ENCODE measurements at regions not wholly inside any gene's neighbourhood (a gene's known extent, or its start where the extent isn't known, plus 50 kb on each side); places are given as distances from the start of the nearest gene placed in this dataset.

DNA sequence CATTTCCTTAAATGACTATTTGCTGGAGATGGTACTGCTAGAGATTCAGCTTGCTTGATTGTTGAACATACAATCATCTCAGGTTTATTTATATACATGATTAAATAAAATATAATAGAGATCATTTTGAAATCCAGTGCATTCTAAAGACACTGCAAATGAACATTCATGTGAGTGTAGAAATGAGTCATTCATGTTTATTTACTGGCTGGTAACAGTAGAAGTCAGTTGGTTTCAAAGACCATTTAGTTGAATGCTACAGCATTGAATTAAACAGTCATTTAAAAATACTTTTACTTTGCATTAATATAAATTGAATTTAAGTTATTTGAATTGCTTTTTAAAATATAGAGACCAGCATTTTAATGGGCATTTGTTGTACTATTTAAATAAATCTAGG is 551.9 kb upstream of the GOLIM4 start:
- DNase-seq (ENCODE audit: low spot score): peak; percentile 2

DNA sequence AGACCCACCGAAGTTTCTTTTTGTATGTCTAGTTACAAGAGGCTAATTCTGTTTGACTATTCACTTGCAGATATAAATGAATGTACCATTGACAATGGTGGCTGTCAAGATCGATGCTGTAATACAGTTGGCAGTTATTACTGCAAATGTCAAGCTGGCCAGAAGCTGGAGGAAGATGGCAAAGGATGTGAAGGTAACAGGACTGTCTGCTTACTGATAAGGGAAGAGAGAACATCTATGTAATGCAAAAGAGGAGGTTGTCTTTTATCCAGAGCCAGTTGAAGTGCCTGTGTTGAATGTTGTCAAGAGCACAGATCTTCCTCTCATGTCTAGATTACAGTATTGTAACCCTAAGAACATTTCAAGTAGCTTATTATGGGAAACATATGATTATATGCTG is 549.5 kb upstream of the GOLIM4 start:
- DNase-seq (ENCODE audit: low spot score): no peak

GRCh38 chr3:168628549-168628948 is 532.8 kb upstream of the GOLIM4 start:
- no peak for DNase-seq (ENCODE audit: low spot score)

DNA sequence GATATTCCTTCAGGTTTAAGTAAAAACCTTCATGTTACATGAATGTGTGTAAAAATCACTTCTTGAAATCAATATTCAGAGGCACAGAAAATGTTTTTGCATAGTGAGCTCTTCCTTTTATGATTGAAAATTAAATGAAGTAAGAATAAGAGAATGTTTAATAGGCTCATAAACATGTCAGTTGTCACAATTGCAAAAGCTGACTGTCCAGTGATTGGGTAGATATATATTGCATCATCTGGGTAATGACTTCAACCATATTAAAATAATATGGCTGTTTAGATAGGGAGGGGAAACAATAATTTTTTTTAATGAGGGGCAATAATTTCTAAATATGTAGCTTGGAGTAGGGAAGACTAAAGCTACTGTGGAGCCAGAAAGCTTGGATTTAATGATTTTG is 529.8 kb upstream of the GOLIM4 start:
- DNase-seq (ENCODE audit: low spot score): no peak

DNA sequence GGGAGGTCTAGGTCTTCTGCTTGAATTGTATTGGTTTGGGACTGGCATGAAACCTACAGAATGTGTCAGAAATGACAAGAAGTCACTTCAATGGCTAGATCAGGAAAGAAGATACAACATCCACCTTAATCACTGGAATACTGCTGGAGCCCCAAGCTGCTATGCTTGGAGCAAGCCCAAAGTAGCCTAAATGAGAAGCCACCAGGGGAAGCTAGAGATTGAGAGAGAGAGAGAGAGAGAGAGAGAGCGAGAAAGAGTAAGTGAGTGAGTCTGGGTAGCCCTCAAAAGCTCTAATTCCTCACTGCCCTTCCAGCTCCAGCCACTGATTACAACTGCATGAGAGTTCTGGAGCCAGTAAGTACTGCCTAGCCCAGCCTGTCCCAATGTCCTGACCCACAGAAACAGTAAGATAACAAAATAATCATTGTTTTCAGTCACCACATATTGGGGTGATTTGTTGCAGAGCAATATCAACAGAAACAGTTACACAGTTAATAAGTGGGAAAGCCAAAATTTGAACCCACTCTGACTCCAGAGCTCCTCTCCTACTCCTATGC is 529.2 kb upstream of the GOLIM4 start:
- DNase-seq (ENCODE audit: low spot score): no peak

DNA sequence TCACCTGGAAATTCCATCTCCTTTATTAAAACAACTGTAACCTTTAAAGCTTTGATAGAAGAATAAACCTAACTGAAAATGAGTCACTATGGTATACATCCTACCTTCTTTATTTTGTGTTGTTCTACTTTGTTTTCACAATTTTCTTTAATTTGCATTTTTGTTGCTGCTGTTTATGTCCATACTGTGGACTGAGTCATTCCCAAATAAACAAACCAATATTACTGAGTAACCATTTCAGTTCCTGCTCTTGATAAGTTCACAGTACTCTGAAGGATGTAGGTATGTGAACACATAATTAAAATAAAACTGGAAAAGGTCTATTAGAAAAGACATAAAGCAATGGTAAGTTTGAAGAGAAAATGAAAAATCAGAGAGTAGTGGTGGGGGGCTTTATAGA is 528.5 kb upstream of the GOLIM4 start:
- no peak for DNase-seq (ENCODE audit: low spot score)

DNA sequence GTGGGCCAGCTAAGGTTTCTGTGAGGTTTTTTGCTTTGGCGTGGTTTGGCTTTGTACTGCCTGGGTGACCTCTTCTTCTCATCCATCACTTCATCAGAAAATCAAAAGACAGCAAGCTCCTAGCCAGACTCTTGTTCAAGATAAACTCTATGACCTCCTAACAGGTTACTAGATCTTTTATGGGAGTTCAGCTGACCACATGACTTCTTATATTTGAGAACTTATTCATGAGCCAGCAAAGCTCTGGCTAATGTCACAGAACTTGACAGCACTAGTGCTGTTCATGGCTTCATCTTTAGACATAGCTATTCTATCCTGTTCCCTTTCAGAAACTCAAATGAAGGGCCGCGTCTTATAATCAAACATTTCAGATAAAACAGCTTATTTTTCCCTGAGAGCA is 527.1 kb upstream of the GOLIM4 start:
- DNase-seq (ENCODE audit: low spot score): no peak

DNA sequence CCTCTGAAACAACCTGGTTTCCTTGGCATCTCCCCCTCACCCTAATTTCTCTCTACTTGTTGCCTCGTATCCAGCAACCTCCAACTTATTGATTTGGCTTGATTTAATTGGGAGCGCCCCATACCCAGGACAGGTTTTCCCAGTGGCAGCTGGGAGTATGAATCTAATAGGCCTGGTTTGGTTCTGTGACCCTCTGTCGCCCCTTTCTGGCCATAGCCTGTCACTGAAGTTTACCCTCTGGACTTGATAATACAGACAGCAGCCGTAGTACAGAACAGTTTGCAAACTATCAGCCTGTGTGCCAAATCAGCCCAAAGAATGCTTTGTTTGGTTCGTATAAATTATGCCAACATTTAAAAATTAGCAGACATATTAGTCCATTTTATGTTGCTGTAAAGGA is 525.1 kb upstream of the GOLIM4 start:
- peak; percentile 45 for DNase-seq (ENCODE audit: low spot score)

DNA sequence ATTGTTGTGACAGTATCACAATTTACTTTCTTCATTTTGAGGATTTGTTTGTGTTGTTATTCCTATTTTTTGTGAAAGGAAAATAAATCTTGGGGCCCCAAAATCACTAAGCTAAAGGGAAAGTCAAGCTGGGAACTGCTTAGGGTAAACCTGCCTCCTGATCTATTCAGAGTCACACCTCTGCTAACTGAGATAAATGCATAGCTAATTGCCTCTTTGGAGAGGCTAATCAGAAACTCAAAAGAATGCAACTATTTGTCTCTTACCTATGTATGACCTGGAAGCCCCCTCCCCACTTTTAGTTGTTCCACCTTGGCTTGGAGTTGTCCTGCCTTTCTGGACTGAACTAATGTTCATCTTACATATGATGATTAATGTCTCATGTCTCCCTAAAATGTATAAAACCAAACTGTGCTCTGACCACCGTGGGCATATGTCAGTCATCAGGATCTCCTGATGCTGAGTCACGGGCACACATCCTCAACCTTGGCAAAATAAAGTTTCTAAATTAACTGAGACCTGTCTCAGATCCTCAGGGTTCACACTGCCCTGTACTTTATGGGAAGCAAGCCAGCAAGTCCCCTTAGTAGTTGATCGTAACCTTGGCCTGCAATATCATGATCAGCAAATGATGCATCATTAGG is 523.2 kb upstream of the GOLIM4 start:
- peak; percentile 12 for DNase-seq (ENCODE audit: low spot score)

DNA sequence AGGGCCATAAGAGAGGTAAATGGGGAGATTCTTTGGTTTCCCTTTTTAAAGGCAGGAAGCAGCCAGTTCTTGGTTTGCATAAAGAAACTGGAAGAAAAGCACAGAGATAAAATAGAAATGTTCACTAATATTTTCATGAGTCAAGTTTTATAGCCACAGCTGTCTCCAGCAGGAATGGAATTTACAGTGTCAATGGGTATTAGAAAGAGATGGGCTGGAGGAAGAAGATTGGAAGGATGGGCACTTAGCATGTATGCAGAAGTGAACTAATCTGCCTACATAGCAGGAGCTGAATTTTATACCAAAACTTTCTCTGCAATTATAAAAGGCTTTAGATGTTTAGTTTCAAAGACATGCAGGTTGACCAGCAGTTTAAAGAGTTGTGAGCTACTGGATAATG is 521.9 kb upstream of the GOLIM4 start:
- no peak for DNase-seq (ENCODE audit: low spot score)

DNA sequence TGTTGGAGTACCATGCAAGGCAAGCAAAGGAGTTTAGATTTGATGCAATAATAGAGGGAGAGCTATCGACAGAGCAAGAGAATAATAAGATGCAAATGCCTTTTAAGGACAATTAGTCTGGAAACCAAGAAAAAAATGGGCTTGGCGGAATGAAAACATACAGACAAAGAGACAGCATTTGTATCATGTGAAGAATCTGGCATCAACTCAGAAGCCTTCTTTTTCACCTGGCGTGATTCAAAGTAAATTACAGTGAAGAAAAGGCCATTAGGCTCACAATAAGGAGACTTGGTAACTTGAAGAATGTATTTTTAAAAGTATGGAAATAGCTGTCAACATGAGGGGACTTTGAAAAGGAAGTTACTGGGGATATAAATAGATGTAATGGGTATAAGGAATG is 521.2 kb upstream of the GOLIM4 start:
- DNase-seq (ENCODE audit: low spot score): no peak

DNA sequence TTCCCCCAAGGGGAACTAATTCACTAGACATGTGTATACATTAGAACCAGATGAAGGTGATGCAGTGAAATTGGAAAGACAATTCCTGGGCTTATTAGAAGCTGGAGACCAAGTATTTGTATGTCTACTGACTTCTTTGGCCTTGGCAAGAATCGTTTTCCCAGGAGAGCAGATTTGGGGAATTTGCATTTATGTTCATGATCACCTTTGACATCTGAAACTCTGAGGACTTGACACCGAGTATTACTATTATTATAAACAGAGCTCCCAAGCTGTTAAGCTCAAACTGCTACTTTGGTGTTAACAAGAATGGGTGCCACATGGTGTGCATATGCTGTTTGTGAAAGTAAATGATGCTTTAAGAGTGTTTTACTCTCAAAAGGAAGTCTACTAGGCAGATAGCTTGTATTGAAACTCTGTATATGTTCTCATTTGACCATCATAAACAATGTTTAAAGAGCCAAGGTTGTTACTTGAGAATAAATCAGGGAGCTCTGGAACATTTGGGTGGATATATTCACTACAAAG is 519.8 kb upstream of the GOLIM4 start:
- no peak for DNase-seq (ENCODE audit: low spot score)

GRCh38 chr3:168613151-168613550 is 517.4 kb upstream of the GOLIM4 start:
- no peak for DNase-seq (ENCODE audit: low spot score)

GRCh38 chr3:168612671-168613070 is 516.9 kb upstream of the GOLIM4 start:
- no peak for DNase-seq (ENCODE audit: low spot score)

DNA sequence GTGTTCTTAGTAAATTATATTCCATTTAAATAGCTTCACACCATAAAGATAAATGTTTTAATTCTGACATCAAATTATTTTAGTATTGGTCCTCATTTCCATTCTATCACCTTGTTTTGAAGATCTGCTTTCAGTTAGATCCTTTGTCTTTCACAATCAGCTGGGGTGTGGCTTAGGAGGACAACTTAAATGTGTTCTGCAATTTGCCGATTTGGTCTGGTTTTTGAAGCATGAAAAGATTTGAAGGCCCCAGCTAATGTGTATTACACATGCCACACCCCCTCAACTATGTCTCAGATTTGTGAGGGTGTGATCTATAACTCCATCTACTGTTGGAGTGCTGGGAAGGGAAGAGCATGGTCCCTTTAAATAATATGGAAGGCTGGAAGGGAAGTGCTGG is 516.1 kb upstream of the GOLIM4 start:
- DNase-seq (ENCODE audit: low spot score): no peak

DNA sequence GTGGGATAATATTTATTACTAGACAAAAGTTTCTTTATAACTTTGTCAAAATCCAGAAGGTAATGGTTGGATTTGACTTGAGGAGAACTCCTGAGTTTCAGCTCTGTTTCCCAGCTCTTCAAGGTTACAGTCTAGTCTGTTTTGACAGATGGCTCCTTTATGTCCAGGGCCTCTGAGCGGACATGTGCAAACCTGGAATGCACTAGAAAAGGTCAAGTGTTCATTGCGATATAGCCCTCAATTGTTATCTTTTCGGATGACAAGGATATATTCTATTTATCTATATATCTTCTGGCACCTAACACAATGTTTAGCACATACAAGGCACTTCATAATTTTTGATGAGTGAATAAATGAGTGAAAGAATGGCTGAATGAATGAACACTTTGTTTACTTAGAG is 513.2 kb upstream of the GOLIM4 start:
- no peak for DNase-seq (ENCODE audit: low spot score)

DNA sequence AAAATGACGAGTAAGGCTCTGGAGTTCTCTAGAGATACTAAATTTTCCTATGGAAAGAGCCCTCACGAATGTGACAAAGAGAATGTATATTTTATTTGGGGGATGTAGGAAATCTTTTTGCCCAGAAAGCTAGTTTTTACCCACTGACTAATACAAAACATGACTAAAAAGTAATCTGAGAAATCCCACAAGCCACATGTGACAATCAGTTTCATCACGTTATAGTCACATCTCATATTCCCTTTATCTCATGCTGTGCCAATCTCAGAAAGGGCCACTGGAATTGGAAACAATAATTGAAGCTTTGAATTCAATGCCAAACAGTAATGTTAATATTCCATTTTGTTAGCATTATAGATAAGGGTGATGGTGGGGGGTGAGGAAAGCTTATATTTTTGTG is 509.0 kb upstream of the GOLIM4 start:
- DNase-seq (ENCODE audit: low spot score): no peak

DNA sequence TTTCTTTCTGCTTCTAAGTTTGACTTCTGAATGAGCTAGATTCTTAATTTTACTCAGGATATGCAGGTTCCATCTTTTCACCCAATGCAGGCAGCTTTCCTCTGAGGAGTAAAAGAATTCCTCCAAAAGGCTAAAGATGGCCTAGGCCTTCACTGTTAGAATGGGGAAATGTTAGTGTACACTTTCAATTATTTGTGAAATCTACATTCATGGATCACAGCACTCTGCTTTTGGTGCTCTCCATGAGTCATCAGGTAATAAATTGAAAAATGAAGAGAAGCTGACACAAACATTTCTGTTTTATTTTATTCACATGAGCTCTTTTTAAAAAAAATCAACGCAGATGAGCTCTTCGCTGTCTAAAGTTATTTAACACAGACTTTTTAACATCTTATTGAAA is 502.5 kb upstream of the GOLIM4 start:
- DNase-seq (ENCODE audit: low spot score): peak; percentile 4

GRCh38 chr3:168596175-168596823 is 500.6 kb upstream of the GOLIM4 start:
- no peak for DNase-seq (ENCODE audit: low spot score)

DNA sequence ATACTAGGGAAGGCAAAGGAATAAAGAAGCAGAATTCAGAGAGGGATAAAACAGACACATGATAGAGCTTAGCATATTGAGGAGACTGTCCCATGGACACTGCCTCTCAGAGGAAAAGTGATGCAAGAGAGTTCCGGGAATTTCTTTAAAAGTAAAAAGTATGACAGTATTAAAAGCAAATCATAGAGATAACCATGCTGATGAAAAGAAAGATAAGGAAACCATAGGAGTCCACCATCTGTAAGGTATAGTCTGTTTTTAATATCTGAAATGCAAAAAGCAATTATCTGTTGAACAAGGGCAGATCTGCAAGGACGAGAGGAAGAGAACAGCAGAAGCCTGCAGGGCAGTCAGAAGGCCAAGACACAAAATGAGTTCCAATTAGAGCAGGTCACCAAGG is 495.9 kb upstream of the GOLIM4 start:
- no peak for DNase-seq (ENCODE audit: low spot score)

GRCh38 chr3:168589376-168589775 is 493.7 kb upstream of the GOLIM4 start:
- DNase-seq (ENCODE audit: low spot score): no peak

GRCh38 chr3:168585544-168585943 is 489.8 kb upstream of the GOLIM4 start:
- no peak for DNase-seq (ENCODE audit: low spot score)

- DNase-seq (ENCODE audit: low spot score): peak; percentile 10
Measured at GRCh38 chr3:168583977-168584376, 488.3 kb upstream of the GOLIM4 start.

- DNase-seq (ENCODE audit: low spot score): no peak
Measured at GRCh38 chr3:168582503-168582902, 486.8 kb upstream of the GOLIM4 start.
